ENCODE measurements at regions not wholly inside any gene's neighbourhood (a gene's known extent, or its start where the extent isn't known, plus 50 kb on each side); places are given as distances from the start of the nearest gene placed in this dataset.

DNA sequence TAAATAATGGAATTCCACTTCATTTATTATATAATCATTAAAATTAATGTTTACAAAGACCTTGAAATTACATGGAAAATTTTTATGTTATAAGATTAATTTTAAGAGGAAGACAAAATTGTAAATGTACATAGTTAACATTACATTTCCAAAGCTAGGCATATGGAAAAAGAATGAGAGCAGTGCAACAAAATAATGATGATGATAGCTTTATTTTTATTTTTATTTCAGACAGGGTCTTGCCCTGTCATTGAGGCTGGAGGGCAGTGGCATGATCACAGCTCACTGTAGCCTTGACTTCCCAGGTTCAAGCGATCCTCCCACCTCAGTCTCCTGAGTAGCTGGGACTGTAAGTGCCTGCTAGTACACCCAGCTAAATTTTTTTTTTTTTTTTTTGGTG is 61.2 kb upstream of the ZCCHC2 start:
- TF ChIP-seq, protein P1, sequence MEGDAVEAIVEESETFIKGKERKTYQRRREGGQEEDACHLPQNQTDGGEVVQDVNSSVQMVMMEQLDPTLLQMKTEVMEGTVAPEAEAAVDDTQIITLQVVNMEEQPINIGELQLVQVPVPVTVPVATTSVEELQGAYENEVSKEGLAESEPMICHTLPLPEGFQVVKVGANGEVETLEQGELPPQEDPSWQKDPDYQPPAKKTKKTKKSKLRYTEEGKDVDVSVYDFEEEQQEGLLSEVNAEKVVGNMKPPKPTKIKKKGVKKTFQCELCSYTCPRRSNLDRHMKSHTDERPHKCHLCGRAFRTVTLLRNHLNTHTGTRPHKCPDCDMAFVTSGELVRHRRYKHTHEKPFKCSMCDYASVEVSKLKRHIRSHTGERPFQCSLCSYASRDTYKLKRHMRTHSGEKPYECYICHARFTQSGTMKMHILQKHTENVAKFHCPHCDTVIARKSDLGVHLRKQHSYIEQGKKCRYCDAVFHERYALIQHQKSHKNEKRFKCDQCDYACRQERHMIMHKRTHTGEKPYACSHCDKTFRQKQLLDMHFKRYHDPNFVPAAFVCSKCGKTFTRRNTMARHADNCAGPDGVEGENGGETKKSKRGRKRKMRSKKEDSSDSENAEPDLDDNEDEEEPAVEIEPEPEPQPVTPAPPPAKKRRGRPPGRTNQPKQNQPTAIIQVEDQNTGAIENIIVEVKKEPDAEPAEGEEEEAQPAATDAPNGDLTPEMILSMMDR (IDR thresholded peaks at IDR 0.05; ENCODE audit: low read depth, low read length) = no peak
- no peak for TF ChIP-seq EZH2phosphoT487 (IDR thresholded peaks at IDR 0.05; ENCODE audit: low read depth)
